ENCODE measurements at regions not wholly inside any gene's neighbourhood (a gene's known extent, or its start where the extent isn't known, plus 50 kb on each side); places are given as distances from the start of the nearest gene placed in this dataset.

DNA sequence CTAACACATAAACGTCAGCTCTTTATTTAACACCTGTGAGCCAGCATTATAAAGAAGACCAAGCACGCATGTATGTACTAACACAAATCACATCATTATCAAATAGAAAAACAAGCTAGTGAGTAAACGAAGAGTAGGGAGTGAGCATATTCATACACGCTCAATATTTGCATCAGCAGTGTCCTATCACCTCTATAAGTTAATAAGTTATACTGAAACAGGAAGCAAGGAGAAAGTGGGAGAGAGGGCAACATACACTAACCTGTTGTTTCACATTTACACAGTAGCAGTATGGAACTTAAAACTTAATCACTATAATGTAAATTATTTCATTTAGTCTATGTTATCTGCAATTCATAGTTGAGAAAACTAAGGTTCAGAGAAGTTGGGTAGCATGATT, 321.5 kb upstream of the TANK start:
- TF ChIP-seq, protein P1, sequence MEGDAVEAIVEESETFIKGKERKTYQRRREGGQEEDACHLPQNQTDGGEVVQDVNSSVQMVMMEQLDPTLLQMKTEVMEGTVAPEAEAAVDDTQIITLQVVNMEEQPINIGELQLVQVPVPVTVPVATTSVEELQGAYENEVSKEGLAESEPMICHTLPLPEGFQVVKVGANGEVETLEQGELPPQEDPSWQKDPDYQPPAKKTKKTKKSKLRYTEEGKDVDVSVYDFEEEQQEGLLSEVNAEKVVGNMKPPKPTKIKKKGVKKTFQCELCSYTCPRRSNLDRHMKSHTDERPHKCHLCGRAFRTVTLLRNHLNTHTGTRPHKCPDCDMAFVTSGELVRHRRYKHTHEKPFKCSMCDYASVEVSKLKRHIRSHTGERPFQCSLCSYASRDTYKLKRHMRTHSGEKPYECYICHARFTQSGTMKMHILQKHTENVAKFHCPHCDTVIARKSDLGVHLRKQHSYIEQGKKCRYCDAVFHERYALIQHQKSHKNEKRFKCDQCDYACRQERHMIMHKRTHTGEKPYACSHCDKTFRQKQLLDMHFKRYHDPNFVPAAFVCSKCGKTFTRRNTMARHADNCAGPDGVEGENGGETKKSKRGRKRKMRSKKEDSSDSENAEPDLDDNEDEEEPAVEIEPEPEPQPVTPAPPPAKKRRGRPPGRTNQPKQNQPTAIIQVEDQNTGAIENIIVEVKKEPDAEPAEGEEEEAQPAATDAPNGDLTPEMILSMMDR (IDR thresholded peaks at IDR 0.05), result no peak
- TF ChIP-seq NFYB (CRISPR knock-in tag; conservative IDR thresholded peaks at IDR 0.05; ENCODE audit: low read depth), result no peak
- TF ChIP-seq, protein P2, sequence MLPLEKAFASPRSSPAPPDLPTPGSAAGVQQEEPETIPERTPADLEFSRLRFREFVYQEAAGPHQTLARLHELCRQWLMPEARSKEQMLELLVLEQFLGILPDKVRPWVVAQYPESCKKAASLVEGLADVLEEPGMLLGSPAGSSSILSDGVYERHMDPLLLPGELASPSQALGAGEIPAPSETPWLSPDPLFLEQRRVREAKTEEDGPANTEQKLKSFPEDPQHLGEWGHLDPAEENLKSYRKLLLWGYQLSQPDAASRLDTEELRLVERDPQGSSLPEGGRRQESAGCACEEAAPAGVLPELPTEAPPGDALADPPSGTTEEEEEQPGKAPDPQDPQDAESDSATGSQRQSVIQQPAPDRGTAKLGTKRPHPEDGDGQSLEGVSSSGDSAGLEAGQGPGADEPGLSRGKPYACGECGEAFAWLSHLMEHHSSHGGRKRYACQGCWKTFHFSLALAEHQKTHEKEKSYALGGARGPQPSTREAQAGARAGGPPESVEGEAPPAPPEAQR (CRISPR knock-in tag; IDR thresholded peaks at IDR 0.05), result no peak
- TF ChIP-seq, protein P3, sequence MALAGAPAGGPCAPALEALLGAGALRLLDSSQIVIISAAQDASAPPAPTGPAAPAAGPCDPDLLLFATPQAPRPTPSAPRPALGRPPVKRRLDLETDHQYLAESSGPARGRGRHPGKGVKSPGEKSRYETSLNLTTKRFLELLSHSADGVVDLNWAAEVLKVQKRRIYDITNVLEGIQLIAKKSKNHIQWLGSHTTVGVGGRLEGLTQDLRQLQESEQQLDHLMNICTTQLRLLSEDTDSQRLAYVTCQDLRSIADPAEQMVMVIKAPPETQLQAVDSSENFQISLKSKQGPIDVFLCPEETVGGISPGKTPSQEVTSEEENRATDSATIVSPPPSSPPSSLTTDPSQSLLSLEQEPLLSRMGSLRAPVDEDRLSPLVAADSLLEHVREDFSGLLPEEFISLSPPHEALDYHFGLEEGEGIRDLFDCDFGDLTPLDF (CRISPR knock-in tag; IDR thresholded peaks at IDR 0.05), result no peak
